GM12864 (cell line): ENCODE measurements at regions not wholly inside any gene's neighbourhood (a gene's known extent, or its start where the extent isn't known, plus 50 kb on each side); places are given as distances from the start of the nearest gene placed in this dataset.

ENCODE experiments used
- DNase-seq: peaks from one replicate; pipeline ENCODE4 v3.0.0-alpha.2; 2011; ENCODE audit warnings: low read depth
- H3K4me3 ChIP-seq: 2 replicates; pipeline ENCODE4 v1.5.1; 2011; ENCODE audit warnings: mild to moderate bottlenecking, low read depth, low read length, control low read depth
- TF ChIP-seq, protein P1 (sequence below): IDR thresholded peaks from 2 replicates; pipeline ENCODE4 v1.5.1; 2011; ENCODE audit warnings: low read depth, mild to moderate bottlenecking, moderate library complexity, low read length, control low read depth, inconsistent platforms; ENCODE audit errors: missing control alignments

GRCh38 chr14:65164825-65165135 lies 62.5 kb upstream of the MAX start:
- TF ChIP-seq, protein P1, sequence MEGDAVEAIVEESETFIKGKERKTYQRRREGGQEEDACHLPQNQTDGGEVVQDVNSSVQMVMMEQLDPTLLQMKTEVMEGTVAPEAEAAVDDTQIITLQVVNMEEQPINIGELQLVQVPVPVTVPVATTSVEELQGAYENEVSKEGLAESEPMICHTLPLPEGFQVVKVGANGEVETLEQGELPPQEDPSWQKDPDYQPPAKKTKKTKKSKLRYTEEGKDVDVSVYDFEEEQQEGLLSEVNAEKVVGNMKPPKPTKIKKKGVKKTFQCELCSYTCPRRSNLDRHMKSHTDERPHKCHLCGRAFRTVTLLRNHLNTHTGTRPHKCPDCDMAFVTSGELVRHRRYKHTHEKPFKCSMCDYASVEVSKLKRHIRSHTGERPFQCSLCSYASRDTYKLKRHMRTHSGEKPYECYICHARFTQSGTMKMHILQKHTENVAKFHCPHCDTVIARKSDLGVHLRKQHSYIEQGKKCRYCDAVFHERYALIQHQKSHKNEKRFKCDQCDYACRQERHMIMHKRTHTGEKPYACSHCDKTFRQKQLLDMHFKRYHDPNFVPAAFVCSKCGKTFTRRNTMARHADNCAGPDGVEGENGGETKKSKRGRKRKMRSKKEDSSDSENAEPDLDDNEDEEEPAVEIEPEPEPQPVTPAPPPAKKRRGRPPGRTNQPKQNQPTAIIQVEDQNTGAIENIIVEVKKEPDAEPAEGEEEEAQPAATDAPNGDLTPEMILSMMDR, result no peak
- no peak overlapping the region for H3K4me3 ChIP-seq
- DNase-seq, result no peak

DNA sequence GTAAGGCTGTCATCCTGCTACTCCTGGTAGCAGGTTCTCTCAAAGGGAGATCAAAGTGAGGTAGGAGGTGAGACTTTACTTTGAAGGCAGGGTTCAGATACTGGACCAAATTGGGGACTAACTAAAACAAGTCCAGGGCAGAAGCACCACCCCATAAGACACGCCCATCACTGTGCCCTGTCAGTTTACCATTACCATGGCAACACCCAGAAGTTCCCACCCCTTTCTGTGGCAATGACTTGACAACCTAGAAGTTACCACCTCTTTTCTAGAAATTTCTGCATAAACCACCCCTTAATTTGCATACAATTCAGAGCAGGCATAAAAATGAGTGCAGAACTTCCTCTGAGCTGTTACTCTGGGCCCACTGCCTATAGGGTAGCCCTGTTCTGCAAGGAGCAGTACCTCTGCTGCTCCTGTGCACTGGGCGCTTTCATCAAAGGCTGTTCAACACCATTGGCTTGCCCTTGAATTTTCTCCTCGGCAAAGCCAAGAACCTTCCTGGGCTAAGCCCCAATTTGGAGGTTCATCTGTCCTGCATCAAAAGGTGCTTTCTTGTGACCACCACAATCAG lies 64.8 kb upstream of the MAX start:
- no peak overlapping the region for H3K4me3 ChIP-seq
- TF ChIP-seq, protein P1, result no peak
- DNase-seq, result no peak

GRCh38 chr14:65168840-65169239 lies 66.5 kb upstream of the MAX start:
- H3K4me3 ChIP-seq, result no peak overlapping the region; the same call in 1 of the 2 replicates
- TF ChIP-seq, protein P1, result no peak
- no peak for DNase-seq

DNA sequence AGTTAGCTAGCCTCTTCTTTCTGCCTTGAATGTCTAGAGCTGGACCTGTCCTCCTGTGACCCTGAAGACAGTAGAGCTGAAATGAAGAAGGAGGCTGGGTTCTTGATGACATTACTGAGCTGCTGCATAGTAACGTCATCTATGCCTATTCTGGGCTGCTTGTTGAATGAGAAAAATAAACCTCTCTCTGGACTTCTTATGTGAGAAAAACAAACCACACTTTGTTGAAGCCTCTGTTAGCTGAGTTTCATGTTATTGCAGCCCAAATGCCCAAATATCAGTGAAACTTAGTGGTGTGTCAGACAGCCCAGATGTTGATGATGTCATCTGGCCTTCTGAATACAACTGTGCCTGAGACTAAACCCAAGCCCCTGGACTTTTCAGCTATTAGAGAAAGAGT lies 67.0 kb upstream of the MAX start:
- peak; percentile 95 for DNase-seq
- H3K4me3 ChIP-seq, result no peak overlapping the region; the same call in 1 of the 2 replicates
- TF ChIP-seq, protein P1, result no peak

GRCh38 chr14:65170318-65170717 lies 68.0 kb upstream of the MAX start:
- H3K4me3 ChIP-seq, result peak overlapping the region; percentile 55
- TF ChIP-seq, protein P1, result no peak
- no peak for DNase-seq

- no peak for DNase-seq
- peak overlapping the region; percentile 55 for H3K4me3 ChIP-seq
- TF ChIP-seq, protein P1, result peak; percentile 54
Observed at GRCh38 chr14:65170768-65171507, 68.6 kb upstream of the MAX start.

DNA sequence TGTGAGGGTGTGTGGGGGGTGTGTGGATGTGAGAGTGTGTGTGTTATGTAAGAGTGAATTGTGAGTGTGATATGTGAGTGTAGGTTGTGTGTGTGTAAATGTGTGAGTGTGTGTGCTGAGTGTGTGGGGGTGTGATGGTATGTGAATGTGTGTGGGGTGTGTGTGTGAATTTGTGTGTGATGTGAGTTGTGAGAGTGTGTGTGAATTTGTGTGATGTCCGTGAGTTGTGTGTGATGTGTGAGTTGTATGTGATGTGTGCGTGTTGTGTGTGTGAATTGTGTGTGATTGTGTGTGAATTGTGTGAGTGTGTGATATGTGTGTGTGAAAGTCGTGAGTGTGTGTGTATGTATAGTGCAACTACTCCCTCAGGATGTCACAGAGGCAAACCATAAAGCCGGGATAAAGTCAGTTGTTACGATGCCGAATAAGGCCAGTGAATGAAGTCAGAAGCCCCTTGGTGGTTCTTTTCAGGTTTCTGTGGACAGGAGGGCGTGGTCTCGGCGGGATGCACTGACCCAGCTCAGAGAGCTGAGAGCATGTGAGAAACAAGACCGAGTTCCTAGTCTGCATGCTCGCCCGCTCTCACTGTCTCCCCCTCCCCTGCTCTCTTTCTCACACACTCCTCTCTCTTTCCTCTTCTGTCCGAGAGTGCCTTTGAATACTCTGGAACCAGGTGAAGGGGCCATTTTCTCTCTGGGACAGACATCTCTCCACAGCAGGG lies 71.8 kb upstream of the MAX start:
- DNase-seq, result no peak
- TF ChIP-seq, protein P1, result no peak
- H3K4me3 ChIP-seq, result no peak overlapping the region
